Cardiac fibroblast (primary cell): ENCODE measurements at regions not wholly inside any gene's neighbourhood (a gene's known extent, or its start where the extent isn't known, plus 50 kb on each side); places are given as distances from the start of the nearest gene placed in this dataset.

ENCODE experiments used
- DNase-seq, 2 donors: peaks; one replicate each; pipeline versions ENCODE4 v3.0.0 to v3.0.0-alpha.2; 2010; ENCODE audit warnings: low read depth in 2 of 2
- H3K4me3 ChIP-seq, 2 donors: replicated peaks in 1 of 2; 1 replicate in 1 of 2; 2 replicates in 1 of 2; pipeline ENCODE4 v1.5.1; 2011; ENCODE audit warnings: low read depth in 2 of 2, low read length in 2 of 2, mild to moderate bottlenecking in 2 of 2, moderate library complexity in 1 of 2
- TF ChIP-seq, protein P1 (sequence below): IDR thresholded peaks from one replicate; pipeline ENCODE4 v1.5.1; 2011; ENCODE audit warnings: low read depth, mild to moderate bottlenecking, low read length, inconsistent platforms

GRCh38 chr10:47109906-47110305 is 190.1 kb upstream of the GDF10 start:
- TF ChIP-seq, protein P1, sequence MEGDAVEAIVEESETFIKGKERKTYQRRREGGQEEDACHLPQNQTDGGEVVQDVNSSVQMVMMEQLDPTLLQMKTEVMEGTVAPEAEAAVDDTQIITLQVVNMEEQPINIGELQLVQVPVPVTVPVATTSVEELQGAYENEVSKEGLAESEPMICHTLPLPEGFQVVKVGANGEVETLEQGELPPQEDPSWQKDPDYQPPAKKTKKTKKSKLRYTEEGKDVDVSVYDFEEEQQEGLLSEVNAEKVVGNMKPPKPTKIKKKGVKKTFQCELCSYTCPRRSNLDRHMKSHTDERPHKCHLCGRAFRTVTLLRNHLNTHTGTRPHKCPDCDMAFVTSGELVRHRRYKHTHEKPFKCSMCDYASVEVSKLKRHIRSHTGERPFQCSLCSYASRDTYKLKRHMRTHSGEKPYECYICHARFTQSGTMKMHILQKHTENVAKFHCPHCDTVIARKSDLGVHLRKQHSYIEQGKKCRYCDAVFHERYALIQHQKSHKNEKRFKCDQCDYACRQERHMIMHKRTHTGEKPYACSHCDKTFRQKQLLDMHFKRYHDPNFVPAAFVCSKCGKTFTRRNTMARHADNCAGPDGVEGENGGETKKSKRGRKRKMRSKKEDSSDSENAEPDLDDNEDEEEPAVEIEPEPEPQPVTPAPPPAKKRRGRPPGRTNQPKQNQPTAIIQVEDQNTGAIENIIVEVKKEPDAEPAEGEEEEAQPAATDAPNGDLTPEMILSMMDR = no peak
- H3K4me3 ChIP-seq = no peak overlapping the region

GRCh38 chr10:47111329-47111862 is 188.6 kb upstream of the GDF10 start:
- DNase-seq = no peak
- H3K4me3 ChIP-seq = no peak overlapping the region
- TF ChIP-seq, protein P1 = no peak

More at GRCh38 chr10:47109906-47110305, 190.1 kb upstream of the GDF10 start:
- DNase-seq = no peak

GRCh38 chr10:47112612-47113011 is 187.4 kb upstream of the GDF10 start:
- DNase-seq = no peak
- no peak overlapping the region for H3K4me3 ChIP-seq
- TF ChIP-seq, protein P1 = no peak

- no peak overlapping the region for H3K4me3 ChIP-seq
- TF ChIP-seq, protein P1 = no peak
- DNase-seq = no peak
Measured at GRCh38 chr10:47113907-47114500, 186.0 kb upstream of the GDF10 start.

GRCh38 chr10:47114680-47115186 is 185.3 kb upstream of the GDF10 start:
- no peak overlapping the region for H3K4me3 ChIP-seq
- no peak for DNase-seq
- TF ChIP-seq, protein P1 = no peak

DNA sequence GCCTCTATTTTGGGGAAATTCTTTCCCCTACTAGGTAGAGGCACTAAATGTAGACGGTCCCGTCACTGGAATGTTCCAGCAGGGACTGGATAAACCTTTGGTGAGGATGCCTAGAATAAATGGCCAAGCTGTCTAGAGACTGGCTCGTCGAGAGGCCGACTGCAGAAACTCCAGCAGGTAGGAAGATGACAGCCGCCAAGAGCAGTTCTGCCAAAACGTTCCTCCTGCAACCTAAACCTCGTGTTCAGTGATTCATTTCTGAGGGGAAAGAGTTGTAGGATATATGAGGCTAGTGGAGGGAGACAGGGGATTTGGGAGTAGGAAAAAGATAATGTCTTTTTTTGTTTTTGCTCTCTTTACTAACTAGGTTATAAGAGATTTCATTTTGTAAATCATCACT is 184.7 kb upstream of the GDF10 start:
- no peak for DNase-seq
- TF ChIP-seq, protein P1 = no peak
- no peak overlapping the region for H3K4me3 ChIP-seq
